Ramos (cell line): ENCODE measurements at regions not wholly inside any gene's neighbourhood (a gene's known extent, or its start where the extent isn't known, plus 50 kb on each side); places are given as distances from the start of the nearest gene placed in this dataset.

Experiments used
- in situ Hi-C: fragments of 300-500 bp; cut with MboI; formaldehyde crosslinking; loops from one replicate; pipeline ENCODE4 v1.14.3; 2022; ENCODE audit warnings: low sequenced_read_pairs; ENCODE audit not compliant: unreplicated experiment

- in situ Hi-C loops = no loop called here
Measured at GRCh38 chr7:45446195-45446944, 127.8 kb upstream of the ADCY1 start.

GRCh38 chr7:45447296-45447695, 126.9 kb upstream of the ADCY1 start:
- in situ Hi-C loops = no loop called here

- in situ Hi-C loops = no loop called here
Measured at GRCh38 chr7:45450571-45451204, 123.5 kb upstream of the ADCY1 start.

GRCh38 chr7:45451342-45452035, 122.7 kb upstream of the ADCY1 start:
- in situ Hi-C loops = no loop called here

- in situ Hi-C loops = no loop called here
Measured at GRCh38 chr7:45454771-45455170, 119.4 kb upstream of the ADCY1 start.

- in situ Hi-C loops = no loop called here
Measured at GRCh38 chr7:45455662-45456061, 118.5 kb upstream of the ADCY1 start.

- in situ Hi-C loops = no loop called here
Measured at GRCh38 chr7:45456105-45456504, 118.1 kb upstream of the ADCY1 start.

- in situ Hi-C loops = no loop called here
Measured at GRCh38 chr7:45456747-45457524, 117.2 kb upstream of the ADCY1 start.

GRCh38 chr7:45457591-45457990, 116.6 kb upstream of the ADCY1 start:
- in situ Hi-C loops = no loop called here

- in situ Hi-C loops = no loop called here
Measured at GRCh38 chr7:45459476-45459875, 114.7 kb upstream of the ADCY1 start.

GRCh38 chr7:45460379-45460778, 113.8 kb upstream of the ADCY1 start:
- in situ Hi-C loops = no loop called here

GRCh38 chr7:45461026-45461425, 113.1 kb upstream of the ADCY1 start:
- in situ Hi-C loops = no loop called here

- in situ Hi-C loops = no loop called here
Measured at GRCh38 chr7:45469103-45469502, 105.1 kb upstream of the ADCY1 start.

GRCh38 chr7:45470031-45470430, 104.1 kb upstream of the ADCY1 start:
- in situ Hi-C loops = no loop called here

- in situ Hi-C loops = no loop called here
Measured at GRCh38 chr7:45479781-45480180, 94.4 kb upstream of the ADCY1 start.

GRCh38 chr7:45482451-45482850, 91.7 kb upstream of the ADCY1 start:
- in situ Hi-C loops = no loop called here

- in situ Hi-C loops = no loop called here
Measured at GRCh38 chr7:45484094-45484493, 90.1 kb upstream of the ADCY1 start.

GRCh38 chr7:45486575-45486974, 87.6 kb upstream of the ADCY1 start:
- in situ Hi-C loops = no loop called here

GRCh38 chr7:45494885-45495284, 79.3 kb upstream of the ADCY1 start:
- in situ Hi-C loops = no loop called here

- in situ Hi-C loops = no loop called here
Measured at GRCh38 chr7:45495618-45496017, 78.5 kb upstream of the ADCY1 start.

- in situ Hi-C loops = no loop called here
Measured at GRCh38 chr7:45500257-45500656, 73.9 kb upstream of the ADCY1 start.
